ENCODE measurements at regions not wholly inside any gene's neighbourhood (a gene's known extent, or its start where the extent isn't known, plus 50 kb on each side); places are given as distances from the start of the nearest gene placed in this dataset.

- TF ChIP-seq EP300 (IDR thresholded peaks at IDR 0.05) (no peak), CTCF (IDR thresholded peaks at IDR 0.05) (no peak)
Measured at GRCh38 chr18:76622651-76623050, 127.6 kb upstream of the ZNF516 start.
